SU-DHL-6 (cell line): ENCODE measurements at regions not wholly inside any gene's neighbourhood (a gene's known extent, or its start where the extent isn't known, plus 50 kb on each side); places are given as distances from the start of the nearest gene placed in this dataset.

Source experiments
- EZH2phosphoT487 ChIP-seq: fragments of 200-600 bp; sonication (generic), shearing (Covaris generic); conservative IDR thresholded peaks from 2 replicates; pipeline ENCODE4 v1.6.1; 2018; ENCODE audit warnings: mild to moderate bottlenecking, antibody characterized with exemption, low read length, moderate library complexity, mixed read lengths
- TF ChIP-seq, protein P1 (sequence below): fragments of 200-600 bp; sonication (generic); IDR thresholded peaks from one replicate; pipeline ENCODE4 v1.5.1; 2017; ENCODE audit warnings: antibody characterized with exemption, mild to moderate bottlenecking, low read length, moderate library complexity; ENCODE audit not compliant: insufficient read depth, poor library complexity, severe bottlenecking

DNA sequence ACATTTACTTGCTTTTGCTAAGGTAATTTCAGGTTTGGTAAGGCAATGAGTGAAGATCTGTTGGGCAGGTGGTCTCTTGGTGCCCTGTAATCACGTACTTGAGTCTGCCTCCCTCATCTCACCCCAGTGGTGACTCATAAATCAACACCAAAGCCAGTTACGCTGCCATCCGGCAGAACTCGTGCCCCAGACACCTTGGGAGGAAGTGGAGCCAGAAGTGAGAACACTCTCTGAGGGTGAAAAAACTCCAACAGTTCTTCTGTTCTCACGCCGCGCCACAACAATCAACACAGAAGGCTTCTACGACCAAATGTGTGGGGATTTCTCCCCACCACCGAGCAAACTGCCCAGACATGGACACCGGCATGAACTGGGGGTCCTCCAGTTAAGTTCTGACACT, 206.2 kb downstream of the ARL4C start:
- TF ChIP-seq, protein P1, sequence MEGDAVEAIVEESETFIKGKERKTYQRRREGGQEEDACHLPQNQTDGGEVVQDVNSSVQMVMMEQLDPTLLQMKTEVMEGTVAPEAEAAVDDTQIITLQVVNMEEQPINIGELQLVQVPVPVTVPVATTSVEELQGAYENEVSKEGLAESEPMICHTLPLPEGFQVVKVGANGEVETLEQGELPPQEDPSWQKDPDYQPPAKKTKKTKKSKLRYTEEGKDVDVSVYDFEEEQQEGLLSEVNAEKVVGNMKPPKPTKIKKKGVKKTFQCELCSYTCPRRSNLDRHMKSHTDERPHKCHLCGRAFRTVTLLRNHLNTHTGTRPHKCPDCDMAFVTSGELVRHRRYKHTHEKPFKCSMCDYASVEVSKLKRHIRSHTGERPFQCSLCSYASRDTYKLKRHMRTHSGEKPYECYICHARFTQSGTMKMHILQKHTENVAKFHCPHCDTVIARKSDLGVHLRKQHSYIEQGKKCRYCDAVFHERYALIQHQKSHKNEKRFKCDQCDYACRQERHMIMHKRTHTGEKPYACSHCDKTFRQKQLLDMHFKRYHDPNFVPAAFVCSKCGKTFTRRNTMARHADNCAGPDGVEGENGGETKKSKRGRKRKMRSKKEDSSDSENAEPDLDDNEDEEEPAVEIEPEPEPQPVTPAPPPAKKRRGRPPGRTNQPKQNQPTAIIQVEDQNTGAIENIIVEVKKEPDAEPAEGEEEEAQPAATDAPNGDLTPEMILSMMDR = no peak
- no peak for TF ChIP-seq EZH2phosphoT487
